Stimulated activated CD8-positive, alpha-beta memory T cell treated with anti-CD3 and anti-CD28 coated beads, Interleukin-2, amount 100 ng/mL, for 48 hours (primary cell): ENCODE measurements at regions not wholly inside any gene's neighbourhood (a gene's known extent, or its start where the extent isn't known, plus 50 kb on each side); places are given as distances from the start of the nearest gene placed in this dataset.

Source experiments
- DNase-seq, 2 donors: peaks; one replicate each; pipeline ENCODE4 v3.0.0-alpha.2; 2020; ENCODE audit warnings: low read depth in 2 of 2

DNA sequence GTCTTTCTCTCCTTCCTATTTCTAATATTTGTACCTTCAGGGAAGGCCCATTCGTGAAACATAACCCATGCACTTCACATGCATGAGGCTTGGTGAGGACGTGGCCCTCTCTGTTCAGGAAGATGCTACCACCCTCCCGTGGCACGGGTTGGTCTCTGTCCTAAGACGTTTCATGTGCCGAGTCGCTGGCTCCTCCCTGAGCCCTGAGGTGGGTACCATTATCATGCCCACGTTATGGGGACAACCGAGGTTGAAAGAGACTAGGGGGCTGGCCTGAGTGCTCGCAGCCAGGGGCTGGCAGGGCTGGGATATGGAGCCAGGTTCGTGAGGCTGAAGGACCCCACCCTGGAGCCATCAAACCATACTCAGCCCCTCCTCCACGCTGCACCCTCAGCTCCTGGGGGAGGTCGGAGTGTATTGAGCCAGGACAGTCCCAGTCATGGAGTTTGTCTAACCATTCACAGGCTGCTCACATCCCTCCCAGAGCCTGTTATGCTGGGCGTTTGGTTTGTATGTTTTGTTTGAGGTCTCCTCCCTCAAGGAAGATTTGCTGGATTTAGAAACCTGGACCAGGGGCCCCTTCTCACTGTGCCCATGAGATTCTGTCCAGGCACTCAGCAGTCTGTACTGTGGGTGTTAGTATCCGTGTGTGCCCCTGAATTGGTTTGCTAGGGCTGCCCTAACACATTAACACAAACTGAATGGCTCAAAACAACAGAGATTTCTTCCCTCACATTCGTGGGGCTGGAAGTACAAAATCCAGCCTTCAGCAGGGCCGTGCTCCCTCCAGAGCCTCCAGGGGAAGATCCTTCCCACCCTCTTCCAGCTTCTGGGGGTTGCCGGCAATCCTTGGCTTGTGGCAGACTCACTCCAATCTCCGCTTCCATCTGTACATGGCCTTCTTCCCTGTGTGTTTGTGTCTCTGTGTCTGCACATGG lies 88.3 kb downstream of the ANKRD60 start:
- no peak for DNase-seq

DNA sequence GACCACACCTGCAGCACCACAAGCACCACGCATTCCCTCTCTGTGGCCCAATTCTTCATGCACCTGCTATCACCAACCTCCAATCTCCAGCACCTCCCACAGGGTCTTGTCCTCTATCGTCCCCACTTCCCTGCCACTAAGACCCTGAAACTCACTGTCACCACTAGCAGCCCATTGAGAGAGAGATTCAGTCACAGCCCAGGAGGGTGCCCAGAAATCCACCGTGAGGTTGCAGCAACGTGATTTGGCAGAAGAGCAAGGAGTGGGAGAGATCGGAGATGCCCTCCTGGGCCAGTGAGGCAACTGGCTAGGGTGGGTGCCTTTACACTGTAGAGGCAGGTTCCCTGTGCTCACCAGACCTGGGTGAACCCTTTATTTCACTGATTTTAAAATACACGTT lies 90.1 kb downstream of the ANKRD60 start:
- DNase-seq = no peak

DNA sequence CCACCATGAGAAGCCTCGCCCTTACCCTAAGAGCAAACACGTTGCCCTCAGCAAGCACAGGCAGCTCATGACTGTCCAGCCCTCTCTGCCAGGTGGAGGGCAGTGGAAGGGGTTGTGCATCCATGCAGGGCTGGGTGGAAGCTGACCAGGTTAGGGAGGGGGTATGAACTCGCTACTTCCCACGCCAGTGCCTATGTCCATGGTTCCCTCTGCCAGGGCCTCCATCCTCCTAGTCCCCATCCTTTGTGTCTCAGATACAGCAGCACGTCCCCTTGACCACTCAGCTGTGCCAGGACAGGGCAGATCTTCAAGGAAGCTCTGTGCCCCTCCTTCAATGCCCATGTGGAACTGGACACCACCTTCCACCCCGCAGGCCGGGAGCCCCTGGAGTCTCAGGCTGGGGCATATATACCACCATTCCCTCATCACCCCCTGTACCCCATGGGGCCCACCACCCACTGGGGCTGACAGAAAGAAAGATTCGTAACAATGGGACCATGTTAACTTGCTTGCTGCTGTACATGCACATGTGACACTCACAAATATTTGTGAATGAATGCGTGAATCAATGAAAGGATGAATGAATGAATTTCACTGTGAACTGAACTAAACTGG lies 90.7 kb downstream of the ANKRD60 start:
- DNase-seq = no peak

DNA sequence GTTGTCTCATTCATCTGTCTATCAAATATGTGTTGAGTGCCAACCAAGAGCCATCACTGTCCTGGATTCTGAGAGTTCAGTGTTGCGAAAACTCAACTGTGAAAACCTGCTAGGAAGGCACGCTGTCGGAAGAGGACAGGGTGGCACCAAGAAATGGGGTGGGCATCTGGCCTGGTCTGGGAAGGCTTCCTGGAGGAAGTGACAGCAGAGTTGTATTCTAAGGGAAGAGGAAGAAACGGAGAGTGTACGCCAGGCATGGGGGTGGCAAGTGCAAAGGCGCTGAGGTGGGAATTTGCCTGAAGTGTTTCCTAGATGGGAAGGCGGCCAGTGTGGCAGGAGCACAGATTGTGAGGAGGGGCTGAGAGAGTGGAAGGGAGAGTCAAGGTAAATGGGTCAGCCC lies 91.2 kb downstream of the ANKRD60 start:
- DNase-seq = no peak

DNA sequence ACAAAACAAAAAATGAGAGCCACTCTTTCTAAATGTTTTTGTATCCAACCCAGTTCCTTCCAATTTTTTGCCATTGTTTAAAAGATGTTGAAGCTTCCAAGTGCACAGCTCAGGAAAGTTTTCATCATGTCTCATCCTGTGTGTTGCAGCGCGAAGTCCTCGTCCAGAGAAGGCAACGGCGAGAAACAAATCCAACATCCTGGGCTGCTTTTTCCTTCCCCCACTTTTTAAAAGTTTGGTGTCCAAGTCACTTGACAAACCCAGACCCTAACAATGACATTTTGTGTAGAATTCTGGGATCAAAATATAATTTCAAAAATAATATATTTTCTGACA lies 92.3 kb downstream of the ANKRD60 start:
- no peak for DNase-seq

DNA sequence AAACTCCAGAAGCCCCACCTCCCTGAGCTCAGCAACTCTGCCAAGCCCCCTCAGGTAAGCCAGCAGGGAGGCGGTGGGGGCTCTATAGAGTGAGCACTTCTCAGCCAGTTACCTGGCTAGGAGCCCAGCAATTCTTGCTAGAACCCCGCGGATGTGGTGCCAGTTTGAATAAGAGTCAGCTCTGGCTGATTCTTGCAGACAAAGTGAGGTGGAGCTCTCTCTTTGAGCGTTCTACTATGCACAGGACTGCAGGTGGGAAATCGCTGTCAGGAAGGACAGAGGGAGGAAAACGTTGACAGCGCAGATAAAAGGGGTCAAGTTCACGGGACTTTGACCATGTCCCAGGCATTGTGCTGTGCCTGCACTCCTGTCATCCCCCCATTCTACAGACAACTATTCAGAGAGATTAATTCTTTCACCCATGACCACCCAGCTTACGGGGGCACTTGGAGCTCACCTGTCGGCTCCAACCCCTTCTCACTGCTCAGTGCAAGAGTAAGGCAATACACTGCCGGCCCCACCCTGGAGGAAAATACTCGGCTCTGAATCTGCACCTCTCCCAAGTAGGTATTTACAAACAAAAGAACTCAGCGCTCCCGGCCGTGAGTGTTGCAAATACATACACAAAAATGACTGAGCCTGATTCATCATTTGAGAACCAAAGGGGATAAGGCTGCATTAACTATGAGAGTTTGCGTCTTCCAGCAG lies 92.9 kb downstream of the ANKRD60 start:
- DNase-seq = no peak

DNA sequence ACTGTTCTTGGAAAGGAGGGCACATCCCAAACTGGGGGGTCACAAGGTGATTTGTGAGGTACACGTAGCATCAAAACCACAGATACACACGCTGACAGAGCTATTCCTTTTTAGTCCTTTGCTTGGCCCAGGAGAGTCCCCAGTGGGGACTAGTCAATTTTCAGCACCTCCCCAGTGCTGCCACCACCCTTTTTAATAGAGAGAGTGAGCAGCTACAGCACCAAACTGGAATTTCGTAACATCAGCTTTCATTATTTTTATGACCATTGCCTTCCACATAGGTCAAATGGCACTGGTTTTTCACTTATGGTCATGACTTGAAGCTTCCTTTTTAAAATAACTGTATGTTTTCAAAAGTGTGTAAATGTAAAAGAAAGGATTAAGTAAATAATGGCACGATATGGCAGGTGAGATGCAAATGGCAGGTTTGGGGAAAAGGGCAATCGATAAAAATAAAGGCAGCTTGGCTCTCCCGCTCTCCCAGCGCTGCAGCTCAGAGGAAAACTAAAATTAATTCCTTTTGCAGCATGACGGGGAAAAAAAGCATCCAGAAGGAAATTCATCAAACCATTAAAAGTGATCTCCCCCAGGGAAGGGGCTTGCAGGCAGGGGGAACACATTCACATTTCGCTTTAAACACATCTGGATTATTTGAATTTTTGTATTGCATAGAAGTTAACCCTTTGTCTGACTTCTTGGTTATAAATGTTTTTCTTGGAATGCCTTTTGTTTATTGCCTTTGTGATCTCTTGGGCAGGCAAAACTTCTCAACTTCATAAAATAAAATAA lies 95.2 kb downstream of the ANKRD60 start:
- DNase-seq = no peak

DNA sequence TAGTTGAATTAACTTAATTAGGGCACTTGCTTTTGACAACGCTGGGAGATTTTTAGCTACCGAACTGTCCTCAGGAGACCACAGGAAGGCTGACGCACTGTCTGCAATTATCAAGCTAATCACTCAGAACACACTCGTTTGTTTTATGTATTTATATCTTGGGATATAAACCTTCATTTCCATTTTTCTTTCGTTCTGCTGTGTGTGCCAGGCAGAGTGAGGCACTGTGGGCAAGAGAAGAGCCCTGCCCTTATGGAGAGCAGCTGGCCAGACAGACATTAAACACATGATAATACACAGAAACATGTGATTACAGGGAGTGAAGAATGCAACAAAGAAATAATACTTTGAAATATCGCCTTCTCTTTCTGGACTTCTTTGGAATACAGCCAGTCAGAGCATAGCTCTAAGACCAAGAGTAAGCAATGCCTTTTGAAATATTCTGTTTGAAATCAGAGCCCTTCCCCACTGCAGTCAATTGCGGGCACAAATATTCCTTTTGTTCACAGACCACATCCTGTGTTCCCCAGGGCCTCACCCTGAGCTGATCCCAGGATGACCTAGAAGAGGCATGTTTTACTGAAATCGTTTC lies 96.8 kb downstream of the ANKRD60 start:
- no peak for DNase-seq

DNA sequence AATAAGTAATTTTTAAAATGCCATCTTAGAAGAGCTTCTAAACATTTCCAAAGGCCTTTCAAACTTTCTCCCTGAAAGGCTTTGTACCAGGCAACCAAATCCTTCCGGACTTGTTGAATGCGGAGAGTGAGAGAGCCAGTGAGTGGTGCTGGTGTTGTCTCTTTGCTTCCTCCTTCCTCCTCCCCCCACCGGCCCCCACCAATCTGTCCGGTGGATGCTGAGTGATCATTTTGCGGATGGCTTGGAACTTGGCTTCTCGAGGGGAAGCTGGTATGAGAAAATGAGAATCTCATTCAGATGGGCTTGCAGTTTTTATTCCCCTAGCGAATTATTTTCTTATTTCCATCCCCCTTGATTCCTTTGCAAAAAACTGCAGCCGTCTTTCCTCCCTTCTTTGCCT lies 97.3 kb downstream of the ANKRD60 start:
- DNase-seq = no peak

DNA sequence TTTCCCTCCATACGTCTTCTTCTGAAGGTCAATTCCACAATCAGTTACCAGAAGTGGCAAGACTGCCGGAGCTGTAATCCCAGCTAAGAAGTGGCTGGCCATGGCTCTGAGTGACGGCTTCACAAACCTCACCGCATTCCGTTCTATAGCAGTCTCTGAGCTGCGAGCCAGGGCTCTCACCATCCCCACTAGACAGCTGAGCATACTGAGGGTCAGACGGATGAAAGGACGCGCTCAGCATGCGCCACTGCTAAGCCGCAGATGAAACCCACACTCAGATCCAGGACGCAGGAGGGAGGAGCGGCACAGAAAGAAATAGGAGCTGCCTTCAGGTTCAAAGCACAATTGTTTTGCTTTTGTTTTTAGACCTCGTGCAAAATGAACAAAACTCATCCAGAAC lies 97.9 kb downstream of the ANKRD60 start:
- no peak for DNase-seq

DNA sequence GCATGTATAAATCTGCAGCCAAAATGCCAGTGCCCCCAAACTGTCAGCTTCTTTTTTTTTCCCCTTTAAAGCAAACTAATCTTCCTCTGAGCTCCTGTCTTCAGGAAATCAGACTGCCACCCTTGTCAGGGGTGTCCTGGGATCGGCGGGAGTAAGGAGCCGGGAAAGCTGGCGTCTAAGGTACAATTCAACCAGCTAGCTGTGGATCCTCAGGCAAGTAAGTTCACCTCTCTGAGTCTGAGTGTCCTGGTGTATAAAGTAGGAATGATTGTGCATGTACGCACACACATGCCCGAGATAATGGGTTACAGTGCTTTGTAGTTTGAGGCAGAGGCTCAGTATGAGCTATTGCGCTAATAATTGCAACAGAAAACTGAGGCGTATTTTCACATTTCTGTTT lies 98.3 kb downstream of the ANKRD60 start:
- no peak for DNase-seq

DNA sequence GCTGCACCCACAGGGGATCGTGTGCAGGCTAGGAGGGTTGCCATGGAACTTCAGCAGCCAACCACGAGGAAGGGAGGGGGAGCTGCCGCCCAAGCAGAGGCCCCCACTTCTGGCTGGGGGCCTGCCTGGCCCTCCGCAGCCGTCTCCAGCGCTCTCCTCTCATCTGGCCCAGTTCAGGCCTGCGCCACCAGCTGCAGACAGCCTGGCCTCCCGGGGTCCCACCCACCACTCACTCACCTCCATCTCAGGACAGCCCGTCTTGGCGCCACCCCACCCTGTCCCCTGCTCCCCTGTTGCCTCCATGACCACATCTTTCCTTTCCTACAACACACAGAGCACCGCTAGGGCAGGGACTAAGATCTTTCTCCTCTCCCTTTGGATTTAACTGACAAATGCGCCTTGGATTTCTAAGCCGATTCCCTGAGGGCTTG lies 98.7 kb downstream of the ANKRD60 start:
- no peak for DNase-seq

DNA sequence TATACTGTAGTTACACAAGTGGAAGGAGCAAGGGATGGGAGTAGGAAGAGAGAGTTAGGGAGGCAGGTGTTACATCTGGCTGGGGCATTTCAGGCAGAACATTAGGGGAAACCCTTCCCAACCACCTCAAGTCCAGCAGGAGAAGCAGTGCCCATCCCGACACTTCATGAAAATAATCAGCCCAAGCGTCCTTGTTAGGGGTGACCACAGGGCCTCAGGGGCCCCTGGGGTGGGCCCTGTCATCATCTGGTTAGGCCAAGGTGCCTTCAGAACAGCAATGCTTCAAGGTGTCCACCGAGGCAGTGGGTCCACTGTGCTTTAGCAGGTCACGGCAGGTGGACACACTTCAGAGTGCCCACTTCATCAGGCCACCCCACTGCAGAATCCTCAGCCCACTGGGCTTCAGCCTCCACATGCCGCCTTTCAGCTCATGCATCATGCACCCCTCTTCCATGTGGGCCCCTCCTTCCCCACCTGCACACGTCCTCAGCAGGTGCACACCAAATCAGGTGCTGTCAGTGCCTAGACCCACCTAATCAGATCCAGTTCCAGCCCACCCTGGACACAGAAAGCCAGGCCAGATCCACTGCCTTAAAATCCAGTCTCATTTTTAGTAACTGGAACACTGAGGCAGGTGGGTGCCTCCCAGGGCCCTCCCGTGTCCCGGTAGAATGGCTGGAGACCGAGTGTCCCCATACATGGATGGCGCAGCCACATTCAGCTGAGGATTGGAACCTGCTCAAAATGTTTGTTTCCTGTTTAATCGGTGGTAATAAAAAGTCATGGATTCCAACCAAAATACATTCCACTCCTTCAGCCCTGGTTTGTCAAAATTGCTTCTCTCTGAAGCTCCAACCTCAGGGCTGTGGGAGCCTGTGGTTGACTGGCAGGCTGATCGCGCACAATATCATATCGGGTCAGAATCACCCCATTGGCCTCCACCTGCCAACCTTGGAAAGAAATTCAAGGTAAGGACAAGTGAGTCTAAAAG lies 99.5 kb downstream of the ANKRD60 start:
- DNase-seq = no peak

DNA sequence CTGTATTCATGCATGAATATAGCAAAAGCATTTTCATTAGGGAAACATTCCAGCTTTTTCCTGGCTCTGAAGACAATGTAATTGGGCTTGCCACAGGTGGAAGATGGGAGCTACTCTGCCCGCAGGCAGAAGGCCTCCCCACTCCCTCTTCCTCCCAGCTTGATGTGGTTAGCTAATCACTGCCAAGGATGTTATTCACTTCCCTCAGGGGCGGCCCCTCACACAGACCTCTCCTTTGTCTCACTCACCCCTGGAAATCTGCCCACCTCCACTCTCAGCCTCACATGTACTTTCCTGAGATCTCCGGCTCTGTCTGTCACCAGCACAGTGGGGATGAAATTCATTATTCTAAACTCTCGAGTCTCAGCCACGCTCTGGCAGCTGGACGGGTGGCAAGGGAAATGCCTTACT lies 100.7 kb downstream of the ANKRD60 start:
- DNase-seq = peak in 1 of 2 donors; percentile 1

DNA sequence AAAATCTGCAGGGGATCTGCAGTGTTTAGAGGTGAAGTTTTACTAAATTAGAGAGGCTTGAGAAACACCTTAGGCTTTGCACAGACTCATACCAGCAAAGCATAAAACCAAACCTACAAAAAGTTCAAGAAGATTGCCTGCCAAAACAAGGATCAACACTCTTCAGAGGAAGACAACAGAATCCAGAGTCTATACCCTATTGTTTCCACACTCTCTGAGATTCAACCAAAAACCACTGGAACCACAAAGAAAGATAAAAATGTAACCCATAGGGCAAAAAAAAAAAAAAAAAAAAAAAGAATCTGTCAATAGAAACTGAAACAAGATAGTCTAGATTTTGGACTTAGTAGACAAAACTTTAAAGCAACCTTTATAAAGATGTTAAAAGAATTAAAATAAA lies 102.7 kb downstream of the ANKRD60 start:
- DNase-seq = no peak

DNA sequence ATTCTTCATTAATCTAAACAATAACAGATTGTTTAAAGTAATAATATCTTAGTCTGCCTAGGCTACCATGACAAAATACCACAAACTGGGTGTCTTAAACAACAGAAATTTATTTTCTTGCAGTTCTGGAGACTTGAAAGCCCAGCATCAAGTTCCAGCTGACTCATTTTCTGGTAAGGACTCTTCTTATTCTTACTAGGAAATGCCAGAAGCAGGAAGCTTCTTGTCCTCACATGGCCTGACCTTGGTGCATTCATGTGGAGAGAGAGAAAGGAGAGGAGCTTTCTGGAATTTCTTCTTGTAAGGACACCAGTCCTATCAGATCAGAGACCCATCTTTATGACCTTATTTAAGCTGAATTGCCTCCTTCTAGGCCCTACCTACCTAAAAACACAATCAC lies 110.5 kb downstream of the ANKRD60 start:
- no peak for DNase-seq

DNA sequence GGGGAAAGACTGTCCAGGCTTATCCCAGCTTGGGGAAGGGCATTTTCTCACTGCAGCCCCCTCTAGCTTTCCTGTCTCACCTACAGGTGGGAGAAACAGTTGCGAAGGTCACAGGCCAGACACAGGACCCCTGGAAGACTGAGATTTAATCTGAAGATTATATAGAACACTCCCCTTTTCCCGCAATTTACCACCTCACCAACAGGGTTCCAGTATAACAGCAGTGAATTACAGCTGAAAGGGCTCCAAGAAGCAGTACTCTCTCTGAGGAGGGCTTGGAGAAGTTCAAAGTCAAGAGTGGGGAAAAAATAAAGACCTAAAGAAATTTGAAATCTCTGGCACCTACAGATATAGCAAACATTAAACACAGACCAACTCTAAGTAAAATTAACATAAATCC lies 111.9 kb downstream of the ANKRD60 start:
- DNase-seq = no peak

DNA sequence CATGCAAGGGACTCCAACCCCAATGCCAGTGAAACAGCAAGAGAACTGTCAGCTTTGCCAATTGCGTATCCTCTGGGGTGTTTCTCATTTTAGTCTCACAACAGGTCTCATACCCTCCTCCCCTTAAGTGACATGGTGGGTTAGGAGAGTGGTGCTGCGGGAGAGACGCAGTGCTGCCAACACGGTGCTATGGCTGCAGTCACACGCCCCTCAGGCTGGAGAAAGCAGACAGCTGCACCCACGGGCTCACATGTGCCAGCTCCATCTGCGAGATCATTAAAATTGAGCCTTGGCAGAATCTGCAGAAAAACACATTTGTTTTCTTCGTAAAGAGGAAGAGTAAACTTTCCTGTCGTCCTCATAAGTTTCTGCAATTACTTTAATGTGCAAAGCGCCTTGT lies 114.7 kb downstream of the ANKRD60 start:
- DNase-seq = no peak

DNA sequence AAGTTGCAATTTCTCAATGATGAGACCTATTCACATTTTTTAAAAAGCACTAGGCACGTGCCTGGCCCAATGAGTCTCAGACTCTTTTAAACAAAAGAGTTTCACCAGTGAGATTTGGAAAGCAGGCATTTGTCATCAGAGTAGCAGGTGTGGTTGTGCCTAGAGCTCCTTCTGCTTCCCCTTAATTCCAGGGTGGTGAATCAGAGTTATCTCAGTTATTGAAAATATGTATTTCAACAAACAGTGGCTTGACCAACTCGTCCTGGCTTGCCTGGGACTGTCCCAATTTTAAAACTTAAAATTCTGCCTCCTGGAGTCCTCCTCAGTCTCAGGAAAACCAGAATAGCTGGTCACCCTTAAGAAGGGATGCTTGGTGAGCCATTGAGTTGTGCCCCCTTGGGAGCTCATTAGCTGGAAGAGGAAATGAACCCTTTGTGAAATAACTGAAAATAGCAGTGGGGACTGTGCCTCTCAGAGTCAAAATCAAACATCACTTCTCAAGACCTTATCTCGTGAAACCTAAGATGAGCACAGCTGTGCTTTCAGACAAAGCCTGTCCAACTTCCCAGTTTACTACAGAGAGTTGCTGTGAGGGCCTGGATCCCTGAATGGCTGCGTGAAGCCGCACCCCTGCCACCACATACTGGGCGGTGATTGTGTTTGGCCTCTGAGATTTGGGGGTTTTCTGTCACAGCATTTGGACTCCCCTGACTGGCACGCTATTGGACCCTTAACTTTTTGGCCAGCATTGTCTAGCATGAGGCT lies 116.3 kb downstream of the ANKRD60 start:
- DNase-seq = no peak
